Fibroblast of mammary gland (primary cell): ENCODE measurements at regions not wholly inside any gene's neighbourhood (a gene's known extent, or its start where the extent isn't known, plus 50 kb on each side); places are given as distances from the start of the nearest gene placed in this dataset.

Experiments used
- DNase-seq: peaks from one replicate; pipeline ENCODE4 v3.0.0-alpha.2; 2010; ENCODE audit warnings: low read depth
- H3K4me3 ChIP-seq: 2 replicates; pipeline ENCODE4 v1.5.1; 2011; ENCODE audit warnings: low read depth, mild to moderate bottlenecking, low read length, moderate library complexity; ENCODE audit not compliant: control insufficient read depth
- CTCF ChIP-seq: conservative IDR thresholded peaks from 2 replicates; pipeline ENCODE4 v1.5.1; 2011; ENCODE audit warnings: low read depth, low read length, inconsistent platforms; ENCODE audit not compliant: control insufficient read depth, insufficient read depth

GRCh38 chr18:30696201-30696600, 346.3 kb downstream of the DSC3 start:
- no peak overlapping the region for H3K4me3 ChIP-seq
- DNase-seq = no peak
- no peak for TF ChIP-seq CTCF

- no peak overlapping the region for H3K4me3 ChIP-seq
- no peak for TF ChIP-seq CTCF
- DNase-seq = no peak
Observed at GRCh38 chr18:30694773-30695172, 347.8 kb downstream of the DSC3 start.

GRCh38 chr18:30689216-30689615, 353.3 kb downstream of the DSC3 start:
- no peak overlapping the region for H3K4me3 ChIP-seq
- no peak for TF ChIP-seq CTCF
- DNase-seq = no peak

- no peak for DNase-seq
- no peak overlapping the region for H3K4me3 ChIP-seq
- TF ChIP-seq CTCF = no peak
Observed at GRCh38 chr18:30687501-30687900, 355.0 kb downstream of the DSC3 start.

- no peak overlapping the region for H3K4me3 ChIP-seq
- TF ChIP-seq CTCF = no peak
- no peak for DNase-seq
Observed at GRCh38 chr18:30684825-30685481, 357.6 kb downstream of the DSC3 start.

- no peak overlapping the region for H3K4me3 ChIP-seq
- no peak for TF ChIP-seq CTCF
- DNase-seq = no peak
Observed at GRCh38 chr18:30683836-30684235, 358.7 kb downstream of the DSC3 start.

GRCh38 chr18:30682672-30683071, 359.9 kb downstream of the DSC3 start:
- no peak overlapping the region for H3K4me3 ChIP-seq
- no peak for TF ChIP-seq CTCF
- DNase-seq = no peak
